ENCODE measurements at regions not wholly inside any gene's neighbourhood (a gene's known extent, or its start where the extent isn't known, plus 50 kb on each side); places are given as distances from the start of the nearest gene placed in this dataset.

DNA sequence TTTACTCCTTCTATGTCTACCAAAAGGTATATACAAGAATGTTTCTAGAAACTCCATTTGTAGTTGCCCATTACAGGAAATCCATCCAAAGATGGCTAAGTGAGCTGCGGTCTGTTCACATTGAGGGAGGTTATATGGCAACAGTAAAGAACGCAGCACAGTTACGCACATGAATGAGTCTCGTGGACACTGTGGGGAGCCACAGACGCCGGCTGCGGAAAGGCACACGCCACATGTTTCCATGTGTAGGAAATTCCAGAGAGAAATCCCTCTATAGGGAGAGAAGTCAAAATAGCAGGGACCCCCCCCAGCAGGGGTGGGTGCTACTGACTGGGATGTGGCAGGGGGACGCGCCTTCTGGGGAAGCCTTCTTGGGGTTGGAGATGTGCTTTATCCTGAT, 139.0 kb upstream of the NCOR2 start:
- TF ChIP-seq, protein P1, sequence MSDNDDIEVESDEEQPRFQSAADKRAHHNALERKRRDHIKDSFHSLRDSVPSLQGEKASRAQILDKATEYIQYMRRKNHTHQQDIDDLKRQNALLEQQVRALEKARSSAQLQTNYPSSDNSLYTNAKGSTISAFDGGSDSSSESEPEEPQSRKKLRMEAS (IDR thresholded peaks at IDR 0.05): no peak
- TF ChIP-seq, protein P2, sequence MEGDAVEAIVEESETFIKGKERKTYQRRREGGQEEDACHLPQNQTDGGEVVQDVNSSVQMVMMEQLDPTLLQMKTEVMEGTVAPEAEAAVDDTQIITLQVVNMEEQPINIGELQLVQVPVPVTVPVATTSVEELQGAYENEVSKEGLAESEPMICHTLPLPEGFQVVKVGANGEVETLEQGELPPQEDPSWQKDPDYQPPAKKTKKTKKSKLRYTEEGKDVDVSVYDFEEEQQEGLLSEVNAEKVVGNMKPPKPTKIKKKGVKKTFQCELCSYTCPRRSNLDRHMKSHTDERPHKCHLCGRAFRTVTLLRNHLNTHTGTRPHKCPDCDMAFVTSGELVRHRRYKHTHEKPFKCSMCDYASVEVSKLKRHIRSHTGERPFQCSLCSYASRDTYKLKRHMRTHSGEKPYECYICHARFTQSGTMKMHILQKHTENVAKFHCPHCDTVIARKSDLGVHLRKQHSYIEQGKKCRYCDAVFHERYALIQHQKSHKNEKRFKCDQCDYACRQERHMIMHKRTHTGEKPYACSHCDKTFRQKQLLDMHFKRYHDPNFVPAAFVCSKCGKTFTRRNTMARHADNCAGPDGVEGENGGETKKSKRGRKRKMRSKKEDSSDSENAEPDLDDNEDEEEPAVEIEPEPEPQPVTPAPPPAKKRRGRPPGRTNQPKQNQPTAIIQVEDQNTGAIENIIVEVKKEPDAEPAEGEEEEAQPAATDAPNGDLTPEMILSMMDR (IDR thresholded peaks at IDR 0.05): no peak
- TF ChIP-seq, protein P3, sequence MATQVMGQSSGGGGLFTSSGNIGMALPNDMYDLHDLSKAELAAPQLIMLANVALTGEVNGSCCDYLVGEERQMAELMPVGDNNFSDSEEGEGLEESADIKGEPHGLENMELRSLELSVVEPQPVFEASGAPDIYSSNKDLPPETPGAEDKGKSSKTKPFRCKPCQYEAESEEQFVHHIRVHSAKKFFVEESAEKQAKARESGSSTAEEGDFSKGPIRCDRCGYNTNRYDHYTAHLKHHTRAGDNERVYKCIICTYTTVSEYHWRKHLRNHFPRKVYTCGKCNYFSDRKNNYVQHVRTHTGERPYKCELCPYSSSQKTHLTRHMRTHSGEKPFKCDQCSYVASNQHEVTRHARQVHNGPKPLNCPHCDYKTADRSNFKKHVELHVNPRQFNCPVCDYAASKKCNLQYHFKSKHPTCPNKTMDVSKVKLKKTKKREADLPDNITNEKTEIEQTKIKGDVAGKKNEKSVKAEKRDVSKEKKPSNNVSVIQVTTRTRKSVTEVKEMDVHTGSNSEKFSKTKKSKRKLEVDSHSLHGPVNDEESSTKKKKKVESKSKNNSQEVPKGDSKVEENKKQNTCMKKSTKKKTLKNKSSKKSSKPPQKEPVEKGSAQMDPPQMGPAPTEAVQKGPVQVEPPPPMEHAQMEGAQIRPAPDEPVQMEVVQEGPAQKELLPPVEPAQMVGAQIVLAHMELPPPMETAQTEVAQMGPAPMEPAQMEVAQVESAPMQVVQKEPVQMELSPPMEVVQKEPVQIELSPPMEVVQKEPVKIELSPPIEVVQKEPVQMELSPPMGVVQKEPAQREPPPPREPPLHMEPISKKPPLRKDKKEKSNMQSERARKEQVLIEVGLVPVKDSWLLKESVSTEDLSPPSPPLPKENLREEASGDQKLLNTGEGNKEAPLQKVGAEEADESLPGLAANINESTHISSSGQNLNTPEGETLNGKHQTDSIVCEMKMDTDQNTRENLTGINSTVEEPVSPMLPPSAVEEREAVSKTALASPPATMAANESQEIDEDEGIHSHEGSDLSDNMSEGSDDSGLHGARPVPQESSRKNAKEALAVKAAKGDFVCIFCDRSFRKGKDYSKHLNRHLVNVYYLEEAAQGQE (IDR thresholded peaks at IDR 0.05): no peak
- TF ChIP-seq NPAS2 (CRISPR knock-in tag; IDR thresholded peaks at IDR 0.05; ENCODE audit: borderline replicate concordance) (no peak), MAFK (IDR thresholded peaks at IDR 0.05; ENCODE audit: partially characterized antibody) (no peak), MAZ (IDR thresholded peaks at IDR 0.05; ENCODE audit: borderline replicate concordance, low read depth, low read length) (no peak), POLR2A (IDR thresholded peaks at IDR 0.05; ENCODE audit: low read length) (no peak), PHF8 (IDR thresholded peaks at IDR 0.05; ENCODE audit: borderline replicate concordance, low read depth) (no peak)
- TF ChIP-seq, protein P4, sequence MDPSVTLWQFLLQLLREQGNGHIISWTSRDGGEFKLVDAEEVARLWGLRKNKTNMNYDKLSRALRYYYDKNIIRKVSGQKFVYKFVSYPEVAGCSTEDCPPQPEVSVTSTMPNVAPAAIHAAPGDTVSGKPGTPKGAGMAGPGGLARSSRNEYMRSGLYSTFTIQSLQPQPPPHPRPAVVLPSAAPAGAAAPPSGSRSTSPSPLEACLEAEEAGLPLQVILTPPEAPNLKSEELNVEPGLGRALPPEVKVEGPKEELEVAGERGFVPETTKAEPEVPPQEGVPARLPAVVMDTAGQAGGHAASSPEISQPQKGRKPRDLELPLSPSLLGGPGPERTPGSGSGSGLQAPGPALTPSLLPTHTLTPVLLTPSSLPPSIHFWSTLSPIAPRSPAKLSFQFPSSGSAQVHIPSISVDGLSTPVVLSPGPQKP (IDR thresholded peaks at IDR 0.05; ENCODE audit: low read depth, low read length): no peak
- TF ChIP-seq, protein P5, sequence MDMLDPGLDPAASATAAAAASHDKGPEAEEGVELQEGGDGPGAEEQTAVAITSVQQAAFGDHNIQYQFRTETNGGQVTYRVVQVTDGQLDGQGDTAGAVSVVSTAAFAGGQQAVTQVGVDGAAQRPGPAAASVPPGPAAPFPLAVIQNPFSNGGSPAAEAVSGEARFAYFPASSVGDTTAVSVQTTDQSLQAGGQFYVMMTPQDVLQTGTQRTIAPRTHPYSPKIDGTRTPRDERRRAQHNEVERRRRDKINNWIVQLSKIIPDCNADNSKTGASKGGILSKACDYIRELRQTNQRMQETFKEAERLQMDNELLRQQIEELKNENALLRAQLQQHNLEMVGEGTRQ (IDR thresholded peaks at IDR 0.05): no peak

Measured in A549 (cell line).